Heart right ventricle (tissue), 16 donors: ENCODE measurements at regions not wholly inside any gene's neighbourhood (a gene's known extent, or its start where the extent isn't known, plus 50 kb on each side); places are given as distances from the start of the nearest gene placed in this dataset.

ENCODE experiments used
- ATAC-seq, 8 donors: fragments of 200-7000 bp; cut with Tn5 transposase; one replicate each; pipeline ENCODE4 v1.9.1; 2020; ENCODE audit warnings: mild to moderate bottlenecking in 8 of 8, moderate library complexity in 8 of 8, moderate number of reproducible peaks in 1 of 8
- DNase-seq, 2 donors: peaks; one replicate each; pipeline ENCODE4 v3.0.0-alpha.2; 2020
- H3K27ac ChIP-seq, 10 donors: fragments of 200-600 bp; sonication (generic) in 2 of 10; one replicate each; pipeline versions ENCODE4 v1.5.0 to v1.8.0; 2020 to 2022; ENCODE audit warnings: mild to moderate bottlenecking in 3 of 10
- H3K27me3 ChIP-seq, 7 donors: fragments of 200-600 bp; one replicate each; pipeline ENCODE4 v1.8.0; 2021 to 2022; ENCODE audit warnings: mild to moderate bottlenecking in 2 of 7
- H3K36me3 ChIP-seq, 9 donors: fragments of 200-600 bp; sonication (generic) in 1 of 9; one replicate each; pipeline versions ENCODE4 v1.5.0 to v1.8.0; 2020 to 2022; ENCODE audit warnings: mild to moderate bottlenecking in 2 of 9
- H3K4me1 ChIP-seq, 9 donors: fragments of 200-600 bp; sonication (generic) in 1 of 9; one replicate each; pipeline versions ENCODE4 v1.5.0 to v1.8.0; 2020 to 2022; ENCODE audit warnings: mild to moderate bottlenecking in 4 of 9
- H3K4me3 ChIP-seq, 10 donors: fragments of 200-600 bp; sonication (generic) in 2 of 10; one replicate each; pipeline versions ENCODE4 v1.5.0 to v1.8.0; 2020 to 2022; ENCODE audit warnings: mild to moderate bottlenecking in 7 of 10, moderate library complexity in 2 of 10
- H3K9me3 ChIP-seq, 11 donors: fragments of 200-600 bp in 10 of 11; sonication (generic) in 2 of 11; one replicate each; pipeline versions ENCODE4 v1.5.0 to v1.8.0; 2013 to 2022; ENCODE audit warnings: mild to moderate bottlenecking in 2 of 11, control low read depth in 1 of 11, moderate library complexity in 1 of 11
- CTCF ChIP-seq, 9 donors: fragments of 200-600 bp; sonication (generic) in 2 of 9; IDR thresholded peaks; one replicate each; pipeline versions ENCODE4 v1.5.0 to v1.8.0; 2021 to 2022; ENCODE audit warnings: antibody characterized with exemption in 9 of 9, mild to moderate bottlenecking in 5 of 9, moderate library complexity in 1 of 9
- WGBS, 2 donors: extraction: QIAGEN DNeasy Blood & Tissue Kit; methylation state at CpG; one replicate each; pipeline ENCODE4 v1.1.7; 2013; ENCODE audit warnings: inconsistent platforms in 1 of 2; 5-methylcytosine and 5-hydroxymethylcytosine counted together
- intact Hi-C, 10 donors: fragments of 100-400 bp; cut with DNase I; formaldehyde crosslinking; loops; one replicate each; pipeline versions ENCODE4 v1.11.1 to v1.14.2; 2022
- donor health status: Arrhythmogenic right ventricular cardiomyopathy.
- donor health status: ischemic (EF 13 %, LVEDD 7.1; RV severe dilation, severe dysfunction).
- donor health status: healthy with polysubstance abuse.
- donor health status: DM: no; HTN: yes; CAD: no.
- donor health status: DM: no; HTN: no; CAD: no.
- donor health status: ischemic (EF 25% LVEDD 6.9; RV normal size, moderate dysfunction).
- donor health status: ischemic (EF 25% LVEDD 5.7; RV mildly dilated, moderate dysfunction).
- donor health status: healthy.
- donor health status: DM: yes; HTN: yes; CAD: no.
- donor health status: Ischemic cardiomyopathy.
- donor health status: ischemic (EF 35%, LVEDD 5.7; RV mildly dilated, moderate dysfunction).
- donor health status: nonischemic (EF 11% LVEDD 7.7; RV severe dilation, severe dysfunction).
- donor health status: DM: yes; HTN: yes; CAD: no.
- donor health status: PGD.
- donor health status: ischemic (EF 29% LVEDD 5.4; RV normal size, mild dysfunction).
- donor health status: nonischemic (EF 23%, LVEDD 6.1; RV moderate dilation, normal function).

- no peaks in the 10 kb centered on the region for H3K9me3 ChIP-seq
- no peak for DNase-seq
- no peak overlapping the region for H3K27ac ChIP-seq
- intact Hi-C loops = no loop called here
- no peaks in the 10 kb centered on the region for H3K36me3 ChIP-seq
- no peaks in the 10 kb centered on the region for H3K4me1 ChIP-seq
- 90 to 91% methylated on average over 8 of the region's 8 CpGs for WGBS, 2 donors
- TF ChIP-seq CTCF (IDR thresholded peaks at IDR 0.05) = no peak
- peaks cover 0 to 4% (median 0%) of the 10 kb centered on the region in 7 donors for H3K27me3 ChIP-seq
- no peak for ATAC-seq
- no peak overlapping the region for H3K4me3 ChIP-seq
These were observed 69.6 kb upstream of the PTCH1 start for GRCh38 chr9:95586326-95586725.

GRCh38 chr9:95585824-95586223 is 69.1 kb upstream of the PTCH1 start:
- Histone ChIP-seq H3K27me3 (peaks cover 0 to 4% (median 0%) of the 10 kb centered on the region in 7 donors), H3K4me1 (no peaks in the 10 kb centered on the region), H3K4me3 (no peak overlapping the region), H3K9me3 (no peaks in the 10 kb centered on the region), H3K36me3 (no peaks in the 10 kb centered on the region), H3K27ac (no peak overlapping the region)
- no peak for DNase-seq
- 81 to 82% methylated on average over 11 of the region's 11 CpGs for WGBS, 2 donors
- no peak for ATAC-seq
- intact Hi-C loops = no loop called here
- no peak for TF ChIP-seq CTCF (IDR thresholded peaks at IDR 0.05)

- ATAC-seq = no peak
- no peak overlapping the region for H3K4me3 ChIP-seq
- H3K4me1 ChIP-seq = no peaks in the 10 kb centered on the region
- no peaks in the 10 kb centered on the region for H3K9me3 ChIP-seq
- 60 to 61% methylated on average over 10 of the region's 10 CpGs for WGBS, 2 donors
- TF ChIP-seq CTCF (IDR thresholded peaks at IDR 0.05) = no peak
- intact Hi-C loops = no loop called here
- no peak overlapping the region for H3K27ac ChIP-seq
- no peaks in the 10 kb centered on the region for H3K36me3 ChIP-seq
- DNase-seq = no peak
- no peaks in the 10 kb centered on the region for H3K27me3 ChIP-seq
These were observed 67.4 kb upstream of the PTCH1 start for GRCh38 chr9:95584176-95584575.

GRCh38 chr9:95581900-95582299 is 65.1 kb upstream of the PTCH1 start:
- H3K27ac ChIP-seq = no peak overlapping the region
- H3K4me1 ChIP-seq = no peaks in the 10 kb centered on the region
- no peaks in the 10 kb centered on the region for H3K9me3 ChIP-seq
- peaks cover 0 to 10% (median 0%) of the 10 kb centered on the region in 7 donors for H3K27me3 ChIP-seq
- no peak for DNase-seq
- no peaks in the 10 kb centered on the region for H3K36me3 ChIP-seq
- no peak for TF ChIP-seq CTCF (IDR thresholded peaks at IDR 0.05)
- intact Hi-C loops = no loop called here
- H3K4me3 ChIP-seq = no peak overlapping the region
- WGBS, 2 donors = 74 to 81% methylated on average over 5 of the region's 5 CpGs
- ATAC-seq = no peak
